ENCODE measurements at regions not wholly inside any gene's neighbourhood (a gene's known extent, or its start where the extent isn't known, plus 50 kb on each side); places are given as distances from the start of the nearest gene placed in this dataset.
A peak's percentile ranks its signal among the peaks of the same experiment; 100 is the strongest.

DNA sequence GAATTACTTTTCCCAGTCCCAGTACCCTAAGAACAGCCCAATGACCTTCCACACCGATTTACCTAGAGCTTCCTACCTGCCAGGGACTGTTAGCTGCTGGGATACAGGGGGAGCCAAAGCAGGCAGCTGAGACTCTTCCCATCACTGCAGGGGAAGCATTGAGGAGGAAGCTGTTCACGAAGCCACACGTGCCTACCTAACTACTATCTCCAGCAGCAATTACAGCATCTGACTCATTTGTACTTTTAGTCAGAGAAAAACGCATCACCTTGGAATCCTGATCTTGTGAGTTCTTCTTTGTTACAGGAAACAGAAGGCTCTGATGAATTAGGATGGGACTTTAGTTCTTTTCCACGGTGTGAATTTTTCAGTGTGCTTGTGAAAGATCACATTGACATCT lies 113.7 kb upstream of the DHX40 start:
- peak; percentile 62 for DNase-seq

DNA sequence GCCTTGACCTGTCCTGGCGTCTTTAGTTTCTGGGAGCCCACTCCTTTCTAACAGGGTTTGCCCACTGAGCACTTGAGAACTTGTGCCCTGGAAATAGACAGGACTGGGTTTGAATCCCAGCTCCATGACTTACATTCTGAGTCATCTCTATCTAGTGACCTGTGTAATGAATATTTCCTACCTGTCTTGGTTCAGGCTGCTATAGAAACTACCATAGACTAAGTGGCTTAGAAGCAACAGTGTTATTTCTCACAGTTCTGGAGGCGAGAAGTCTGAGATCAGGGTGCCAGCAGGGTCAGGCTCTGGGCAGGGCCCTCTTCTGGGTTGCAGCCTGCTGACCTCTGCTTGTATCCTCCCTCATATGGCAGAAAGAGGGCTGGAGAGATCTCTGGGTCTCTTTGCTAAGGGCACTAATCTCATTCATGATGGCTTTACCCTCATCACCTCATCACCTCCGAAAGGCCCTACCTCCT lies 110.7 kb upstream of the DHX40 start:
- DNase-seq, result no peak

DNA sequence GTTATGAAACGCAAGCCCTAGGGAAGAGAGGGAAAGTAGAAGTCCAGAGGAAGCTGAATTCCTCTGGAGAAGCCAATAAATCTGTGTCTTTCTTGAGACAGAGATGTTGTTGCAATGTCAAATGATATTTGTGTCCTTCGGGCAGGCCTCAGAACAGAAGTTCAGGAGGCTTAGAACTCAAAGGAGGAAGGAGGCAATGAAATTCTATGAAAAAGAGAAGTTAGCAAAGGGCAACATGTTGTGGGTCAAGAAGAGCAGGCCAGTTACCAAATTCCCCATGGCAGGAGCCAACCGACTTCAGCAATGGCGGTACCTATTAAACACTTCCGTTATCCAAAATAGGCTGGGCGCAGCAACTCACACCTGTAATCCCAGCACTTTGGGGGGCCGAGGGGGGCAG lies 109.0 kb upstream of the DHX40 start:
- DNase-seq, result no peak

DNA sequence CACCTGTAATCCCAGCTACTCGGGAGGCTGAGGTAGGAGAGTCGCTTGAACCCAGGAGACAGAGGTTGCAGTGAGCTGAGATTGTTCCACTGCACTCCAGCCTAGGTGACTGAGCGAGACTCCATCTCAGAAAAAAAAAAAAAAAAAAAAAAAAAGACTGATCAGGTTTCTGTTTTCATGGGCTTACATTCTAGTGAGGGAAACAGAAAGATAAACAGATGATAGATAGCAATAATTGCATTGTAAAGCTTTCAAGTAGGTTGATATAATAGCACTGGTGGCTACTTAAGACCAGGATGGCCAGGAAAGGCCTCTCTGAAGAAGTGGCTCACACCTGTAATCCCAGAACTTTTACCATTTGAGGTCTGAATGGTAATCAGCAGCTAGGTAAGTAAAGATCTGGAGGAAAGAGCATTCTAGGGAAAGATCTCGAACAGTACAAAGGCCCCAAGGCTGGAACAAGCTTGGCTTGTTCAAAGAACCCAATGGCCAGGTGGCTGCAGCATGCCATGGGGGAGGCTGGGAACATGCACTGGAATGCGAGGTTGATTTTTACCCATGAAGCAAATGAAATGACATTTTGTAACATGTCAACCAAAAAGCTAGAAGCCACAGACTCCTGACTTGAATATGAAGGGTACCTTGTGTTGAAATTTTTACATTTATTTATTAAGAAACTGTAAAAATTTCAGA lies 108.3 kb upstream of the DHX40 start:
- no peak for DNase-seq

DNA sequence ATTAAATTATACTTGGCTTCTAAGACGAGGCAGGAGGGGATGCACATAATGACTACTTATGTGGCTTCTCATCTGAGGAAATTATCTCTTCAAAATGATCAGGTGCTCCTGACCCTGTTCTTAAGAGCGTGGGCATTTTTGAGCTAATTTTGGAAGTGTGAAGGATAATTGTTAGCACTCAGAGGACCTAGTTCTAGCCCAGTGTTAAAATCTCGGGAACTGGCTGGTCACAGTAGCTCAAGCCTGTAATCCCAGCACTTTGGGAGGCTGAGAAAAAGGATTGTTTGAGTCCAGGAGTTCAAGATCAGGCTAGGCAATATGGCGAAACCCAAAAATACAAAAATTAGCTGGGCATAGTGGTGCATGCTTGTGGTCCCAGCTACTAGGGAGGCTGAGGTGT lies 103.0 kb upstream of the DHX40 start:
- no peak for DNase-seq

DNA sequence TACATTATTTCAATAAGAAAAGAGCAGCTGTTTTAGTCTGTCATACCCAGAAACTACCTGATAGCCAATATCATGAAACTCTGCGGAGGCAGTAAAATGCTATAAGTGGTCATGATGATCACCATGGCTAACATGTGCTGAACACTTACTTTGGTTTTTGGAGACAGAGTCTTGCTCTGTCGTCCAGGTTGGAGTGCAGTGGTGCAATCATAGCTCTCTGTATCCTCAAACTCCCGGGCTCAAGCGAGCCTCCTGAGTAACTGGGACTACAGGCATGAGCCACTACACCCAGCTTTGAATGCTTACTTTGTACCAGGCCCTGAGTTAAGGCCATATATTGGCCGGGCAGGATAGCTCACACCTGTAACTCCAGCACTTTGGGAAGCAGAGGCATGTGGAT lies 101.2 kb upstream of the DHX40 start:
- DNase-seq, result no peak

DNA sequence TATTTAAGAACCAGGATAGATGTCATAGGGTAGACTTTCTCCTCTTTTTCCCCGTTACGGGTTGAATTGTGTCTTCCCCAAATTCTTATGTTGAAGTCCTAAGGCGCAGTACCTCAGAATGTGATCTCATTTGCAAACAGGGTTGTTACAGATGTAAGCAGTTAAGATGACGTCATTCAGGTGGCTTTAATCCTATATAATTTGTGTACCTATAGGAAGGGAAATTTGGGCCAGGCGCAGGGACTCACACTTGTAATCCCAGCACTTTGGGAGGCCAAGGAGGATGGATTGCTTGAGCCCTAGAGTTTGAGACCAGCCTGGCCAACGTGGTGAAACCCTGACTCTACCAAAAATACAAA lies 99.5 kb upstream of the DHX40 start:
- DNase-seq, result peak; percentile 47

DNA sequence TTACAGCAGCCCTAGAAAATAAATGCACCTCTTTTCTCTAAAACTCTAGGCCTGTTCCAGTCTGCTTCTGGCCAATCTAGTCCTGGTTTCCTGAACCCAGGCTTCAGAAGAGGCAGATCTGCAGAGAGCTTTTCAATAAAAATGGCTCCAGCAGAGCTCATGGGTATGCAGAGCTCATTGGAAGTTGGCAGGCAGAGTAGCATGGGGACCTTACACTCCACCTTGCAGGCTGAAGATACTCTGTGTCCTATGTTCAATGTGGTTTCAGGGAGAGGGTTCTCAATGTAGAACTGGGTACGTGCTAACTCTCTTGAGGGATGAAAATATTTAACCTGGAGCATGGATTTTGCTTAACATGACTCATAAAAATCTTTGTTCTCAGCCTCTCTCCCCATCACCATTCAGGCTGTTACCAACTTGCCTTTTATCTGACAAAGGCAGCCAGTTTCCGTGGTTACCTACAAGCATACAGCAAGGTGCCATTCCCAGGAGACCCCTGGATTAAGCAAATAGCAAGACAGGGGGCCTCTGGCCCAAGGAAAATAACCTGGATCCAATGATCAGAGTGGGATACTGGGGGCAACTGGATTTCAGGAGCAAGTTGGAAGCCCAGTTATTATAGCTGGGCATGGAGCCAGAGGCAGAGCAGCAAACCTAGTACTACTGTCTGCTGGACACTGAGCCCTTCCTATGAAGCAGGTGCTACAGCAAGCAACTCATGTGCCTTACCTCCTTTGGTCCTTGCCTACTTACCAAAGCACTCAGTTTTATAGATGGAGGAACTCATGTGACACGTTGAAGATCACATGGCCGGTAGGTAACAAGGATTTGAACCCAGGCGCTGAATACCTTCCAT lies 98.2 kb upstream of the DHX40 start:
- DNase-seq, result peak; percentile 89

DNA sequence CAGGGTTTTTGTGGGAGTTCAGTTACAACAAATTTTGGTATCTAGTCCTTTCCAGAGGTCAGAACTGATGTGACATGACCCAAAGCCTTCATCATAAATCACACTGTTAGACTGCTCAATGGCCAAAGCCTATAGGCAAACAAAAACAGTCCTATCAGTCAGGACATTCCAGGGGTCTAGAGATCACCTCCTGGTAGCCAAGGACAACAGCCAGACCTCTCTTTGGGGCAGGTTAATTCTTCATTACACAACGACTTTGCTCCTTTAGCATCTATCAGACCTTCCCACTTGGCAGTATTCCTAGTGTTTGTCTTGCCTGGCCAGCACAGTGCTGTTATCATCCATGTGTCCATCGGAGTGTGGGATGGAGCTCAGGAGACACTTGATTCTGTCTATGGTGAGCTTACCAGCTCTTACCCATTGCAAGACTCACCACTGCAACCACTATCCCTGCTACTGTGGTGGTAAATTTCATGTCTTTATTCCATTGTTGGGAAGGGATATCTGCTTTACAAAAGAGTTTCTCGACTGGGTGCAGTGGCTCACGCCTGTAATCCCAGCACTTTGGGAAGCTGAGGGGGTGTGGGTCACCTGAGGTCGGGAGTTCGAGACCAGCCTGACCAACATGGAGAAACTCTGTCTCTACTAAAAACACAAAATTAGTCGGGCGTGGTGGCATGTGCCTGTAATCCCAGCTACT lies 95.5 kb upstream of the DHX40 start:
- no peak for DNase-seq

DNA sequence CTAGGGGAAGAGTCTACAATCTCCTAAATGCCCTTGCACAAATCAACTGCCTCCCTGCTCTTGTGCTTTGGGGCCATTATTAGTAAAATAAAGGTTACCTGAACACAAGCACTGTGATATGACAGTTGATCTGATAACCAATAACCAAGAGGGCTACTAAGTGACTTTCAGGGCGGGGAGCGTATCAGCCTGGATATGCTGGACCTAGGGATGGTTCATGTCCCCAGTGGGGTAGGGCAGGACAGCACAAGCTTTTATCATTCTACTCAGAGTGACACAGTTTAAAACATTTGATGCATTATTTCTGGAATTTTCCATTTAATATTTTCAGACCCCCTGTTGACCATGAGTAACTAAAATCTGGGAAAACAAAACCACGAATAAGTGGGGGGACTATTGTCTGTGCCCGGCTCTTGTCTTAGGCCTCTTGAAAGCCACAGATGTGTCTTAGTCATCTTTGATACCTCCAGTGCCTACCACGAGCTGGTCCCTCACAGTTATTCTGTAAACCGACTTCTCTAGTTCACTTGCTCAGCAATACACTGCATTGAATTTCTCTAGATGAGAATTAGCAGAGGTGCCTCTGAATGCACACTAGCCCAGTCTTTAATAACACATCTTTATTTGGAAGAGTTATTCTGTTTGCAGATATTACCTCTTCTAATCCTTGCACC lies 94.6 kb upstream of the DHX40 start:
- DNase-seq, result no peak

DNA sequence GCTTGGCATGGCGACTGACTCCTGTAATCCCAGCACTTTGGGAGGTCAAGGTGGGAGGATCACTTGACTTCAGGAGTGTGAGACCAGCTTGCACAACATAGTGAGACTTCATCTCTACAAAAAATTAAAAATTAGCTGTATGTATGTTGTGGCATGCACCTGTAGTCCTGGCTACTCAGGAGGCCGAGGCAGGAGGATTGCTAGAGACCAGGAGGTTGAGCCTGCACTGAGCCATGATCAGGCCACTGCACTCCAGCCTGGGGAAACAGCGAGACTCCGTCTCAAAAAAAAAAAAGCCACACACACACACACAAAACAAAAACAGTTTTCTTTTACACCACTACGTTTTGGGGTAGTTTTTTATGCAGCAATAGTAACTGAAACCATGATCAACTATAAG lies 89.0 kb upstream of the DHX40 start:
- DNase-seq, result no peak

DNA sequence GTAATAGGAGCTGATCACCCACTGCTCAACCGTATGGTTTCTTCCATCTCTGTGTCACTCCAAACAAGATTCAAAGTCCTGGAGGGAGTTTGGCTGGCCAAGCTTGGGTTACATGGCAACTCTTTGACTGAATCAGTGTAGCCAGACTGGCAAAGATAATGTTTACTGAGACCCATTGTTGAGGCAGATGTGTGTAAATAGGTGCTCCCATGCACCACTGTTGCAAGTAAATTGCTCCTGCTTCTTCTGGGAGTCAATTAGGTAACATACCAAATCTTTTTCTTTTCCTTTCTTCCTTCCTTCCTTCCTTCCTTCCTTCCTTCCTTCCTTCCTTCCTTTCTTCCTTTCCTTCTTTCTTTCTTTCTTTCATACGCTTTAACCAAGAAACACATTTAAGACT lies 86.3 kb upstream of the DHX40 start:
- DNase-seq, result peak; percentile 86

DNA sequence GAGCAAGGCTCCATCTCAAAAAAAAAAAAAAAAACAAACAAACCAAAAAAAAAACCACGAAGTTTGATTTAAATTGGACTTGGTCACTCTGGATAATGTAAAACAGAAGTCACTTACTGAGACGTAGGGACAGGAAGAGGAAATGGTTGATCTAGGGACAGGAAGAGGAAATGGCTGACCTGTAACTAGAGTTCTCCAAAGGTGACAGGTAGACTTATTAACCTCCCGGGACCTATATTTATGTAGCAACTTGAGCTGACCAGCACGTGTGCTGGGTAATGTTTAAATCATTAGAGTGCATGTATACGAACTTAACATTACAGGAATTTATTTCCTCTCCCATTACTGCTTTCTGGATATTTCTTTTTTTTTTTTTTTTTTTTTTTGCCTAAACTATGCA lies 81.5 kb upstream of the DHX40 start:
- DNase-seq, result peak; percentile 29

DNA sequence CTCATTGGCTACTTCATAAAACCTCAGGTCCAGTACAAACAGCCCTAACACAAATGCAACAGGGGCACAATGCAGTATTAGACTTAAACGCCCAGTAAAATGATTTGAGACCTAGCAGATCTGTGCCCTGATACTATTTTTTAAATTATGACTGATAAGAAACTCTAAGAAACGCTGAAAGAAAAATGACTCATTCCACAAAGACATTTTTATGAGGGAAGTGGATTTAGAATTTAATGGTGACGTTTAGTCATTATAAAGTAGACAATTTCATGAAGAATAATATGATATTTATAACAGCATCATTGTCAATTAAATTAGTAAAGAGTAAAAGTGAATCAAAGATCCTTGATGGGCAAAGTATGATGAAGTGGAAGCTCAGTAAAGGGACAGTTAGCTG lies 80.4 kb upstream of the DHX40 start:
- no peak for DNase-seq

DNA sequence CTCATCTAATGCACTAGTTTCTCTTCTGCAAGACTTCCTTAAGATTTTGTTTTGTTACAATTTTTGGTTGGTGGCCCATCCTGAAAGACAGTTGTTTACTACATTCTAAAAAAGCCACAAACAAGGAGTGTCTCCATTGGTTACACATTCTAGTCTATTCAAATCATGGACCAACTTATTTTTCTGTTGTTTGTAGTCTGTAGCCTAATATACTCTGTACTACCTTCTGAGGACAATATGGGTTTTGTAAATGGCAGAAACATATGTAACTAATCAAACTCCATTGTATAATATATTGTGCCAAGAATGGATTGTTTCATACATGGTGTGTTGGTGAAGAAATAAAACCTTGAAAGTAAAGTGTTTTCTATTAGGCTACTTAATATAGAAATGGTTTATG lies 79.5 kb upstream of the DHX40 start:
- DNase-seq, result no peak

DNA sequence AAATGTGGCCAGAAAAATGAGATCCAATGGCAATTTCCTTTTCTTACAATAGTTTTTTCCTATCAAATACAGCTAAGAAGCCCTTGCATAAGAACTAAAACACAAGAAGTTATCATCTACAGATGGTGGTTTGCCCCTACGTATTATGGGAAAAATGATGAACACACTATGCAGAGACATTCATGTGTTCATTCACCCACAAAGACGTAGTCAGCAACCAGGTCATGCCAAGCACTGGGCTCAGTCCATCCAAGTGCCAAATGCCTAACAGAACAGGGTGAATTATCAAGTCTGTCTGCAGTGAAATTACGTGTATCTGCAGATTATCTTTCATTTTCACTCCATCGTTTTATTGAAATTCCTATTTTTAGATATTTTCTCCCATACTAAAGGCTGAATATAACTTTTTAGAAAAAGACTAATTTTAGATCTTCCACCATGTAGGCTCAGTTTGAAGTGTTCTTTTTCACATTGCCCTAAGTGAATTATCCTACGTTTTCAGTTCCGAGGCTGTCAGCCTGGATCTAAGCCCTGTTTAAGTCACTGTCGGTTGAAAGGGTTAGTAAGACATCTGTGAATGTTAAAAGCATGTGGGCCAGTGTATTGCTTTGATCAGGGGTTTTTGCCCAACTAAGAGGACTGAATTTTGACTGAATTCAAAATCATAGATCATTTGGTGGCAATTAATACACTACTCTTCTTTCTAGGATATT lies 78.1 kb upstream of the DHX40 start:
- no peak for DNase-seq

DNA sequence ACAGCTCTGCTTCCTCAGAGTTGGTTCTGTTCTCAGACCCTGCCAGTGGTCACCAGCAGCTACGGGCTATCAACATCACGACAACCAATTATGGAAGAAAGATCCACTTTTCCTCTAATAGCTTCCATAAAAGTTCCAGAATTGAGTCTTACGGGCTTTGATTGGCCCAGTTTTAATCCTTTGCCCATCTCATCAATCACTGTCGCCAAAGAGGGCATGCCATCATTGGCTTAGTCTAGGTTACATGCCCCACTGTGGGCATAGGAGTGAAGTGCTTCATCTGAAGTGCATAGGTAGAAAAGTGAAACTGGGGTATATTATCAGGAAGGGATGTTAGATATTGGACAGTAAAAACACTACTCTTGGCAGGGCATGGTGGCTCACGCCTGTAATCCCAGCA lies 76.6 kb upstream of the DHX40 start:
- no peak for DNase-seq

DNA sequence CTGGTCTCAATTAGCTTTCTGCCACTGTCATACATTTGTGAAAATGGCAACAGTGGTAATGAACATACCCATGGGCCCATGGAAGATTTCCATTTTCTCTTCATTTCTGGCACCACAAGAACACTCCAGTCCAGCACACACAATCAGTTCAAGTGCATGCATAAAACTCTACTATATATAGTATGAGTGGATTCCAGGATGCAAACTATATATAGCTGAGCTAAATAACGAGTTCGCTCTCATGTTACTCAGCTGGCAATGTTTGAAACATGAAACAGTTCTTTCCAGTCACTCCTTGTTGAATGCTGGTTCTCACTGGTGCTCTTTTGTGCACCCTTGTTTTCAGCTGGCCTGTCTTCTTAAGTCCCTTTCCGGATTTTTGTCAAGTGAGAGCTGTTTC lies 75.2 kb upstream of the DHX40 start:
- no peak for DNase-seq

DNA sequence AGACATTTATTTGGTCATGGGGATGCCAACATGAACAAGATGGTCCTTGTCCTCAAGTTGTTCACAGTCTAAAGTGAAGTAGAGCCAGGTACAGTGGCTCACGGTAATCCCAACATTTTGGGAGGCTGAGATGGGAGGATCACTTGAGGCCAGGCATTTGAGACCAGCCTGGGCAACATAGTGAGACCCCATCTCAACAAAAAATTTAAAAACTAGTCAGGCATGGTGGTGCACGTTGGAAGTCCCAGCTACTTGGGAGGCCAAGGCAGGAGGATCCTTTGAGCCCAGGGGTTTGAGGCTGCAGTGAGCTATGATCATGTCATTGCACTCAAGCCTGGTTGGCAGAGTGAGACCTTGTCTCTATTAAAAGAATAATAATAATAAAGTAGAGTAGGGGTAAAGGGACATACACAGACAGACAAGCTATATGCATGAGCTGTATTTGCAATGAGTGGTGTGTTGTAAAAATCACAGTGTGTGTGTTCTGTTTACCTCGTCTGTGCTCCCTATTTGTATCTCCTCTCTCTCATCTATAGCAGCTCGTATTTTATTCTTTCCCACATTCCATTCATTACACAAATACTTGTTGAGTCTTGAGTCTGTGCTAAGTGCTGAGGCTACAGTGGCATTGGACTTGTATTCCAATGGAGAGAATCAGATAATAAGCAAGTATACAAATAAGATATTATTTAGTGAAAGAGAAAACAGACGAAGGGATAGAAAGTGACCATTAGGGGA lies 73.9 kb upstream of the DHX40 start:
- no peak for DNase-seq

DNA sequence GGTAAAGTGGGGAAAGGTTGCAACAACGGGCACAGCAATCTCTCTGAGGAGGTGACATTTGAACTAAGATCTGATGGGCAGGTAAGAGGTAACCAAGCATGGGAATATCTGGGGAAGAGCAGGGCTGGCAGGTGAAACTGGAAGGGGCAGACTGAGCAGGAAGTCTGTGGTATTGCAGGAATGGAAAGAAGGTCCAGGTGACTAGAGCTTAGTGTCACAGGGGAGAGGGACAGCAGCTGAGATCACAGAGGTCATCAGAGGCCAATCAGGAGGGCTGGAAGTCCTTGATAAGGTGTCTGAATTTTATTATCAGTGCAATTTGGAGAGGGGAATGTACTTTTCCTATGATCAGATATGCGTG lies 73.3 kb upstream of the DHX40 start:
- peak; percentile 15 for DNase-seq

DNA sequence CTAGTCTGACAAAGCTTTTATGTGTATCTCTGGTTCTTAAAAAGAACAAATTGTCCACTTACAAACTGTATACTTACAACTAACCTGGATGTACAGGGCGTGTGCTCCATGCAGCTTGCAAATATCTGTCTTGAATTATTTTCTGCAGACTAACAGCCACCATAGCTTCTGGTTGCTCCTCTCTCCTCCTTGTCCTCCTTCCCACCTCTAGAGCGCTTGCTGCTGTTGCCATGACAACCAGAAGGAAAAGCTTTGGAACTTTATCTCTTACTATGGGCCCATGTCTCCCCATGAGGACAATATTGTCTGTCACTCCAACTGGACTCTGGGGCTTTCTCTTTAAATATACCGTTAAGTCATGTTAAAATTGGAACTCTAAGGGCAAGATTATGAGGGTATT lies 71.5 kb upstream of the DHX40 start:
- DNase-seq, result peak; percentile 31

DNA sequence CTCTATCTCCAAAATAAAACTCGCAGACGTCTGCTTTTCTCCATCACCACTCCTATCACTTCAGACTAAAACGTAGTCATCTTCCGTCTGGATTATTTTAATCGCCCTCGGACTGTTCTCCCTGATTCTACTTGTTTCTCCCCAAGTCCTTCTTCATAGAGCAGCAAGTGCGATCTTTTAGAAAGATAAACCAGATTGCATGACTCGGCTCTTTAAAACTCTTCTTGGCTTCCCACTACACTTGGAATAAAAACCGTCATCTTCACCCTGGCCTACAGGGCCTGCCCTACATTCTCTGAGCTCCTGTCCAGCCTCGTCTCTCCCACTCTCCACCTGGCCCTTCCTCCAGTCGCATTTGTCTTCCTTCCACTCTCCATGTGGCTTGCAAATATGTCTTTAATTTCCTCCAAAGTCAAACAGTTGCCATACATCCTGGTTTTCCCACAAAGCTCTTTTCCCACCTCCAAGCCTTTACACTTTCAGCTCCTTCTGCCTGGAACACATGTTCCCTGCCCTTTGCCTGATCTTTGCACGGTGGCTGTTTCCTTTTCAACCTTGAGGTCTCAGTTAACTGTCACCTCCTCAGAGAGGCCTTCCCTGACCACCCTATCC lies 70.5 kb upstream of the DHX40 start:
- DNase-seq, result no peak
